Kidney epithelial cell (primary cell): ENCODE measurements at regions not wholly inside any gene's neighbourhood (a gene's known extent, or its start where the extent isn't known, plus 50 kb on each side); places are given as distances from the start of the nearest gene placed in this dataset.

Experiments
- DNase-seq: peaks from one replicate; pipeline ENCODE4 v3.0.0-alpha.2; 2010; ENCODE audit warnings: low read depth
- H3K27me3 ChIP-seq: 2 replicates; pipeline ENCODE4 v1.6.0; 2011; ENCODE audit warnings: low read length; ENCODE audit not compliant: control insufficient read depth, insufficient read depth
- H3K36me3 ChIP-seq: 2 replicates; pipeline ENCODE4 v1.5.1; 2011; ENCODE audit warnings: low read length; ENCODE audit not compliant: control insufficient read depth, insufficient read depth
- H3K4me3 ChIP-seq: 2 replicates; pipeline ENCODE4 v1.5.1; 2011; ENCODE audit warnings: low read depth, mild to moderate bottlenecking, control low read depth, low read length
- TF ChIP-seq, protein P1 (sequence below): IDR thresholded peaks from 2 replicates; pipeline ENCODE4 v1.5.1; 2011; ENCODE audit warnings: mild to moderate bottlenecking, moderate library complexity, low read length, control low read depth, inconsistent platforms; ENCODE audit not compliant: insufficient read depth, poor library complexity, severe bottlenecking

DNA sequence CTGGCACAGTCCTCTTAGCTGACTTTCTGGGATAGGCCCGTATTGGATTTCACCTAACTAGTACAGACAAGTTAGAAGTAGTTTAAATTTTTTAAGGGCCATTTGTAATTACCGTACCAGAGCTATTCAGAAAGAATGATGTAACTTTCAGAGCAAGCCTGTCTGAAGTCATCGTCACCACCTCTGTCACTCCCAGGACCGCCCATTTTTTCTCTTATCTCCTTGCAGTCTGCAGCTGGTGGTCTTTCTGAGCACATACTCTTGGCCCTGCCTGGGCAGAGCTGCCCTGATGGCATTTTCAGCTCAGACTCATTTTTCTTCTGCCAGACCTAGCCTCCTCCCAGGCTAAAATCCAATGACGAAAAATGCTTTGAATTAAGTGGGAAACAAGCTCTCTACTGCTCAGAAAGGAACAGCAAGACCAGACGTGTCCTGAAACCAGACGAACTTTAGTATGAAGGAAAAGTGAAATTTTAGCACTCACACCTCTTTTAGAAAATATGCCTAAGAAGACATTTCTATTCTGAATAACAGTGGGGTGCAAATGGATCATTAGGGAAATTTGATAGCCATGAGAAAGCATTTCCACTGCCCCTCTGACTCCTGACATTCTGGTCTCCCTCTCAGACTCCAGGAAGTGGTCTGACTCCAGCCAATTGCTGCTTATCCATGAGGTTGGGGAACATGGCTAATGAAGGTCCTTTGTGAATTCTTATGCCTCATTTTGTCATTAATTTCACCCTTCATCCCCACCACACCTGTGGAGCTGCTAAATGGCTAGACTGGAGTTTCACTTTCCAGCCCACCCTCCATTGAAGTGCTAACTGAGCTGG lies 162.4 kb upstream of the GYPA start:
- TF ChIP-seq, protein P1, sequence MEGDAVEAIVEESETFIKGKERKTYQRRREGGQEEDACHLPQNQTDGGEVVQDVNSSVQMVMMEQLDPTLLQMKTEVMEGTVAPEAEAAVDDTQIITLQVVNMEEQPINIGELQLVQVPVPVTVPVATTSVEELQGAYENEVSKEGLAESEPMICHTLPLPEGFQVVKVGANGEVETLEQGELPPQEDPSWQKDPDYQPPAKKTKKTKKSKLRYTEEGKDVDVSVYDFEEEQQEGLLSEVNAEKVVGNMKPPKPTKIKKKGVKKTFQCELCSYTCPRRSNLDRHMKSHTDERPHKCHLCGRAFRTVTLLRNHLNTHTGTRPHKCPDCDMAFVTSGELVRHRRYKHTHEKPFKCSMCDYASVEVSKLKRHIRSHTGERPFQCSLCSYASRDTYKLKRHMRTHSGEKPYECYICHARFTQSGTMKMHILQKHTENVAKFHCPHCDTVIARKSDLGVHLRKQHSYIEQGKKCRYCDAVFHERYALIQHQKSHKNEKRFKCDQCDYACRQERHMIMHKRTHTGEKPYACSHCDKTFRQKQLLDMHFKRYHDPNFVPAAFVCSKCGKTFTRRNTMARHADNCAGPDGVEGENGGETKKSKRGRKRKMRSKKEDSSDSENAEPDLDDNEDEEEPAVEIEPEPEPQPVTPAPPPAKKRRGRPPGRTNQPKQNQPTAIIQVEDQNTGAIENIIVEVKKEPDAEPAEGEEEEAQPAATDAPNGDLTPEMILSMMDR: no peak
- no peak overlapping the region for H3K4me3 ChIP-seq
- DNase-seq: no peak
- H3K27me3 ChIP-seq: no peaks in the 10 kb centered on the region
- H3K36me3 ChIP-seq: no peaks in the 10 kb centered on the region

DNA sequence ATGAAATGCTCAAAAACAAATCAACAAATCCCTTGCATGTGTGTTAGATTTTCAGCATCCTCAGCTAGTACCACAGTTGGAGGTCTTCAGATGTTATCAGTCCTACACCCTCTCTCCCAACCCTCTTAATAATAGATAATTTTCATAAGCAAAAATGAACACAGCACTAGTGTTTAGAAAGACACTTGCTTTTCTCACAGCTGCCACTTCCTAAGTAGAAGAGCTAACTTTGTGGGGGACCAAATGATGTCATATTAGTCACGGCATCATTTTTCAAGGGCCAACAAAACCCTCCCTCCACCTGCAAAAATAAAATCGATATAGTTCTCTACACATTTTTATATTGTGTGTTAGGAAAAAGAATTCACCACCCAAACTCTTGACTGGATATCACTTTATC lies 163.5 kb upstream of the GYPA start:
- DNase-seq: no peak
- Histone ChIP-seq H3K27me3 (no peaks in the 10 kb centered on the region), H3K4me3 (no peak overlapping the region), H3K36me3 (no peaks in the 10 kb centered on the region)
- TF ChIP-seq, protein P1: no peak

DNA sequence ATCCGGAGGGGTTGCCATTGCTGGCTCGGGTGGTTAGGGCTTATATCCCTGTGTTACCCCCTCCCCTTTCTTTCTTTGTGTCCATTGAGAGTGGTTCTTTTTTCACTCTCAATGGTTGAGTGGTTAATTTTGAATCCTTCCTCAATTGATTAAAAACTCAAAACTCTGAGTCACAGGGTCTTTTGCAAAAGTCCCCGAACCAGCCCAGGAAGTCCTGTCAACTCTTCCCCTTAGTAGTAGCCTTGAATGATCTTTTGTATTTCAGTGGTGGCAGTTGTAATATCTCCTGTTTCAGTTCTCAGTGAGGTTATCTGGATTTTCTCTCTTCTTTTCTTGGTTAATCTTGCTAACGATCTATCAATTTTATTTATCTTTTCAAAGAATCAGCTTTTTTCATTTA lies 170.0 kb upstream of the GYPA start:
- TF ChIP-seq, protein P1: no peak
- no peak for DNase-seq
- H3K36me3 ChIP-seq: no peaks in the 10 kb centered on the region
- no peak overlapping the region for H3K4me3 ChIP-seq
- H3K27me3 ChIP-seq: no peaks in the 10 kb centered on the region

DNA sequence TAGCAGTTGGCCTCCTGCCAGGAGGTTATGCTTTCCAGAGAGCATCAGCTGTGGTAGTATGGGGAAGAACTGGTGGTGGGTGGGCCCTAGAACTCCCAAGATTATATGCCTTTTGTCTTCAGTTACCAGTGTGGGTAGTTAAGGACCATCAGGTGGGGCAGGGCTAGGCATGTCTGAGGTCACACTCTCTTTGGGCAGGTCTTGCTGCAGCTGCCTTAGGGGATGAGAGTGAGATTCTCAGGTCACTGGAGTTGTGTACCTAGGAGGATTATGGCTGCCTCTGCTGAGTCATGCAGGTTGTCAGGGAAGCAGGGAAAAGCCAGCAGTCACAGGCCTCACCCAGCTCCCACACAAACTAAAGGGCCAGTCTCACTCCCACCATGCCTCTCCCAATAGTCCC lies 172.9 kb upstream of the GYPA start:
- no peak for DNase-seq
- Histone ChIP-seq H3K27me3 (no peaks in the 10 kb centered on the region), H3K36me3 (no peaks in the 10 kb centered on the region), H3K4me3 (no peak overlapping the region)
- TF ChIP-seq, protein P1: no peak

DNA sequence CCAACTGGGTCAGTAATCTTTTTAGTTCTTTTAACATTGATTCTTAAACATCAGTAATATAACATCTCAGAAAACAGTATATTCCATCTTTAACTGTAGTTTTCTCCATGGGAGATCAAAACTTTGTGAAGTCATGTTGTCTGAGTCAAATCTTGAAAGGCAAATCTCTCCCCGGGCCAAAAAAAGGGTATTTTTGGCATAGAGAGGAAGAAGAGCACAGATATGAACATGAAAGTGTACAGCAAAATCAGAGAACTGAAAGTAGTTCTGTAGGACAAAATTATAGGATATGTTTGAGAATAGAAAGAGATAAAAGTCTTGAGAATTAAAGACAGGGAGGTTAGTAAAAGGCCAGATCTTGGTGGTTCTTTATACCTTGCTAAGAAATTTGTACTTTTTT lies 176.4 kb upstream of the GYPA start:
- Histone ChIP-seq H3K4me3 (no peak overlapping the region), H3K27me3 (no peaks in the 10 kb centered on the region), H3K36me3 (no peaks in the 10 kb centered on the region)
- DNase-seq: no peak
- TF ChIP-seq, protein P1: no peak

DNA sequence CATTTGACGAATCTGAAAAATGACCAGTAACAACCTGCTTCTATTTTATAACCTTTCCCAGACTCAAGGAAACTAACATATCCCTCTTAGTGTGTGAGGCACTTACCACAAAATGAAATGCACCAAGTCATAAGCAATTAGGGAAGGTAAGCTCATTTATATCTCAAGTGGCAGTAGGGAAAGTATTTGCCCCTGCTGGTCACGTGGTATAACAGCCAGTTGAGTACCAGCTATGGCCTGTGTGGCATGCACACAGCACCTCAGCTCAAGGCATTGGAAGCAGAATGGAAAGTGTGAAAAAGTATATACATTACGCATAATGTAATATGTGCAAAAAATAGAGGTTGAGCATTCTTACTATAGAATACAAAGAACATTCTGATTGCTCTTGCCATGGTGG lies 178.3 kb upstream of the GYPA start:
- no peak for DNase-seq
- Histone ChIP-seq H3K27me3 (no peaks in the 10 kb centered on the region), H3K4me3 (no peak overlapping the region), H3K36me3 (no peaks in the 10 kb centered on the region)
- TF ChIP-seq, protein P1: no peak
